AG20443 (cell line): ENCODE measurements at regions not wholly inside any gene's neighbourhood (a gene's known extent, or its start where the extent isn't known, plus 50 kb on each side); places are given as distances from the start of the nearest gene placed in this dataset.
A peak's percentile ranks its signal among the peaks of the same experiment; 100 is the strongest.
"Not testable (repeated sequence)": the region's sequence is repeated elsewhere in the genome, so short reads cannot be mapped to it uniquely, and the experiment has no call there.

Experiments used
- DNase-seq: peaks from one replicate; pipeline ENCODE4 v3.0.0; 2012; ENCODE audit warnings: low spot score, mixed read lengths

GRCh38 chr13:21911646-21912298 is 240.9 kb downstream of the FGF9 start:
- no peak for DNase-seq

- DNase-seq, result peak; percentile 23
Measured at GRCh38 chr13:21913010-21913409, 242.1 kb downstream of the FGF9 start.

GRCh38 chr13:21917086-21918015 is 246.5 kb downstream of the FGF9 start:
- peak; percentile 54 for DNase-seq

GRCh38 chr13:21920802-21921201 is 249.9 kb downstream of the FGF9 start:
- not testable (repeated sequence) for DNase-seq

DNA sequence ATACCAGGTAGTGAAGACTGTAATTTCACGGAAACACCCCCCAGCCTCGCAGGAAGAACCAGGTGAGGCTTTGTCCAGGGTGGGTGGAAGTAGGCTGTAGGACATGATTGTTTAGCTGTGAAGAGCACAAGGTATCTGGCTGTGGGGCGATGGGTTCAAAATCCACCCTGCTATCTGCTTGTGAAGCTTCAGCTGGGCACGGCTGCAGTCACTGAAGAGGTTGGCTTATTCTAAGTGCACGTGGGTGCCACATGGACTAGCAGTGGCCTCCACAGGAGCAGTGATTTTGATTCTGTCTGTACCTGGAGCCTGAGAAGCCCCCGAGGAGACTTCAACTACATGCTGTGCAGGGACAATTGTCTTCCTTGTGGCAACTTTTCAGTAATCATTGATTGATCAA is 254.1 kb downstream of the FGF9 start:
- no peak for DNase-seq

- no peak for DNase-seq
Measured at GRCh38 chr13:21925720-21926119, 254.8 kb downstream of the FGF9 start.

- DNase-seq, result no peak
Measured at GRCh38 chr13:21929400-21929799, 258.5 kb downstream of the FGF9 start.

DNA sequence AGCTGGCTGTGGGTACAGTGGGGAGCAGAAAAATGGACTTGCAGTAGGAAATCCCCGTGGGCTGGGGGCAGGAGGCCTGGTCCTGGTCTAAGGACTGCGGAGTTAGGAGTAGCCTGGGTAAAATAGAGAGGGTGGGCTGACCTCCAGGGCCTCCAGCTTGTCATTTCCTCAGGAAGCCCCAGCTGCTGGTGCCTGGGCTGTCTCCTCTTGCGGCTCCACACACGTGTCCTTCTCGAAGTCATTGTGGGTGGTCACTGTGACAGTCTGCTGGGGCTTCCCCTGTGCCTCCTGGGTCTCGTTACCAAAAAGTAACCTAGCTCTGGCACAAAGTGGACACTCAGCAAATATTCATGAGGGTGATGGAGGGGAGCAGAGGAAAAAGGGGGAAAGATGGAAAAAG is 259.7 kb downstream of the FGF9 start:
- DNase-seq, result no peak

- no peak for DNase-seq
Measured at GRCh38 chr13:21932578-21932977, 261.7 kb downstream of the FGF9 start.

DNA sequence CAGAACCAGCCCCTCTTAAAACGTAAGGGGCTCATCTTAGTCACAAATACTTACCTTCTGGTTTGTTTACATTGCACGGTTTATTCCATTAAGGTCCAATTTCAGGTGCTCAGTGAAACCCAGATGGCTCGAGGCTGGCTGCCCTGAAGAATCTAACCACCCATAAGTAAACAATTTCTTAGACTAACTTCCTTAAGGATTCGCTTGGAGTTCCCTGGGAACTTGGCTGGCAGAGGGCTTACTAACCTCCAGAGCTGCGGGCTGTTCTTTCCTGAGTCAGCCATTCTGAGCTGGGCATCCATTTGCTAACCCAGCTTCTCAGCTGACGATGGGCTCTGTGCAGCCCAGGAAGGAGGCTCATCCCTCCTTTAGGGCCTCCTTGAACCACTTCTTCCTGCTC is 262.1 kb downstream of the FGF9 start:
- no peak for DNase-seq

GRCh38 chr13:21934284-21934683 is 263.4 kb downstream of the FGF9 start:
- no peak for DNase-seq

GRCh38 chr13:21936674-21937073 is 265.8 kb downstream of the FGF9 start:
- DNase-seq, result no peak

GRCh38 chr13:21938168-21938567 is 267.3 kb downstream of the FGF9 start:
- no peak for DNase-seq

DNA sequence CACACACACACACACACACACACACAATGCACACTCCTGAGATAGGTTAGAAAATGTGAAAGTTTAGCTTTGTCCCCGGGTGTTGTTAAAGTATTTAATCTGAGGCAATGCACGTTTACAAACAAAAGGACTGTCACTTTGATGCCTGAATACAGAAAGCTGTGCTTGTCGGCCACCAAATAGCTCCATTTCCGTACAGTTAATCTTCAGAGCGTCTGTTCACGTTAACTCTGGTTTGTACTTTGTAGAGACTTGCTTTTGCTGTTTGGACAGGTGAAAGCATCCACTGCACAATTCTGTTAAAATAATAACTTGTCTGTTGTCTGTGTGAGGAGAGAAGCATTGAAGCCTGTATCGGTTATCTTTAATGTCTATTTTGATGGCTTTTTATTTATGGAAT is 267.8 kb downstream of the FGF9 start:
- no peak for DNase-seq

DNA sequence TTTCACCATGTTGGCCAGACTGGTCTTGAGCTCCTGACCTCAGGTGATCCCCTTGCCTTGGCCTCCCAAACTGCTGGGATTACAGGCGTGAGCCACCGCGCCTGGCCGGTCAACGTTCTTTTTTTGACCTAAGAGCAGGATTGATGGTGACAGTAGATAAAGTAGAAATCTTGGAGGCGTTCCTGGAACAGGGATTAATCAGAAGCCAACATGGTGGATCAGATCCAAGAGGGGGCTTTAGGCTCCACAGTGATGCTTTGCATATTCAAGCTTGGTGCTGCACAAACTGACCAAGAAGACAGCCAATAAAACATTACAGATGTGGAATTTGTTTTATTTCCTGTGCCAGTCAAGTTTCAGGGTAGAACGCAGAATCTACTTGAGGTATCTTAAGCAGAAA is 271.2 kb downstream of the FGF9 start:
- no peak for DNase-seq

- no peak for DNase-seq
Measured at GRCh38 chr13:21944610-21945009, 273.7 kb downstream of the FGF9 start.

DNA sequence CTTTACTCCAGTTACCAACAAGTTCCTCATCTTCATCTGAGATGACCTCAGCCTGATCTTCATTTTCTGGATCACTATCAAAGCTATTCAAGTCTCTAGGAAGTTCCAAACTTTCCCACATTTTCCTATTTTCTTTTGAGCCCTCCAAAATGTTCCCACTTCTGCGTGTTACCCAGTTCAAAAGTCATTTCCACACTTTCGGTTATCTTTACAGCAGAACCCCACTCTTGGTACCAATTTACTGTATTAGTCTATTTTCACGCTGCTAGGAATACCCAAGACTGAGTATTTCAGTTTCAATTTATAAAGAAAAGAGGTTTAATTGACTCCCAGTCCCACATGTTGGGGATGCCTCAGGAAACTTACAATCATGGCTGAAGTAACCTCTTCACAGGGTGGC is 274.3 kb downstream of the FGF9 start:
- no peak for DNase-seq

DNA sequence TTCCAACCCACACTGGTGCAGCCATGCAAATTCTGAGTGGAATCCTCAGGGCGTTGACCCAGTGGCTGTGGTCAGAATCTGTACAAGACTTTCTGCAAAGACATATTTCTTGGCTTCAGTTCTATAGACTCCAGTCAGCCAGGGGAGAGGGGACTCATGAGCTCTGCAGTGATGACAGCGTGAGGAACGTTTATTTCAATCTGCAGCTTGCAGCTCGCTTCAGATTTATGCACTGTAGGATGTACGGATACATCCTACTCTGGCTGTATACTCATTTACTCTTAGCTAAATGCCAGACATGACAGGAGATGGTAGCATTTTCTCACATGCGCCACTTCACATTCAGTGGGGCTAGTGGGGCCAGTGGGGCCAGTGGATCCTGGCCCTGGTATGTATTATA is 276.1 kb downstream of the FGF9 start:
- DNase-seq, result no peak

- no peak for DNase-seq
Measured at GRCh38 chr13:21948769-21949474, 278.0 kb downstream of the FGF9 start.

DNA sequence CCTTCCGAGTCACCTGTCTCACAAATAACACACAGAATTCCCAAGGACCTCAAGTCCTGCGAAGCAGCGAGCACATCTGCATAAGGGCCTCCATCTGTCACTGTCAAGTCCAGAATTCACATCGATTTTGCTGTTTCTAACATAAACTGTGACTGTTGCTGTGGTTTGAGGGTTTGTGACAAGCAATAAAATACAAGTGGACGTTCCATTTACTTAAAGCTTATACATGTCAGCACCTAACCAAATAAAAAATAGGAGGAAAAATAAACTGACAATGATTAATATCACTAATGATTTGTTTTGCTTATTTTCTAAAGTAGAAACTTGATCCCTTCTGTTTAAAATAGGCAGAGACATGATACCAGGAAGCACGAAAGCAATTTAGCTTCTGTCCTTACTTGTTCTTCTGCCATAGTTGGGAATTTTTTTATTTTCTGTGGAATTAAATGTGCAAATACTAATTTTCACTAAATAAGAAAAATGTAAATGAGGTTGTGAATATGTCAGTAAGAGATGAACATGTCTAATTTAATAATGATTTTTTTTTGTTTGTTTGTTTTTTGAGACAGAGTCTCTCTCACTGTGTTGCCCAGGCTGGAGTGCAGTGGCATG is 279.1 kb downstream of the FGF9 start:
- DNase-seq, result no peak

GRCh38 chr13:21956666-21957065 is 285.8 kb downstream of the FGF9 start:
- DNase-seq, result no peak

- peak; percentile 48 for DNase-seq
Measured at GRCh38 chr13:21957833-21958232, 287.0 kb downstream of the FGF9 start.
